Astrocyte of the spinal cord (primary cell): ENCODE measurements at regions not wholly inside any gene's neighbourhood (a gene's known extent, or its start where the extent isn't known, plus 50 kb on each side); places are given as distances from the start of the nearest gene placed in this dataset.

Experiments used
- DNase-seq: peaks from one replicate; pipeline ENCODE4 v3.0.0; 2011; ENCODE audit warnings: low read depth, low spot score
- H3K4me3 ChIP-seq: 2 replicates; pipeline ENCODE4 v1.5.1; 2011; ENCODE audit warnings: low read depth, mild to moderate bottlenecking, low read length, moderate library complexity
- in situ Hi-C: cut with HindIII; loops from 2 replicates; pipeline ENCODE4 v1.10.0; 2017; ENCODE audit warnings: low sequenced_read_pairs
- TF ChIP-seq, protein P1 (sequence below): IDR thresholded peaks from 2 replicates; pipeline ENCODE4 v1.5.1; 2012; ENCODE audit warnings: low read depth, mild to moderate bottlenecking, low read length, inconsistent platforms

DNA sequence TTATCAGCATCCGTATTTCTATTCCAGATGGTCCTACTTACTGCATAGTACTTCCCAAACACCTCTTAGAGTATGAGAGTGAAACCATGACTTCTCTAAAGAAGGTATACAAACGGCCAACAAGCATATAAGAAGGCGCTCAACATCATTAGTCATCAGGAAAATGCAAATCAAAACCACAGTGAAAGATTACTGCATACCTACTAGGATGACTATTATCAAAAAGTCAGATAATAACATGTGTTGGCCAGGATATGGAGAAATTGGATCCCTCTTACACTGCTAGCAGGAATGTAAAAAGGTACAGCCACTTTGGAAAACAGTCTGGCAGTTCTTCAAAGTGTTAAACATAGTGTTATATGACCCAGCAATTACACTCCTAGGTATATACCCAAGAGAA lies 215.3 kb upstream of the CXorf66 start:
- in situ Hi-C loops = no loop called here
- TF ChIP-seq, protein P1, sequence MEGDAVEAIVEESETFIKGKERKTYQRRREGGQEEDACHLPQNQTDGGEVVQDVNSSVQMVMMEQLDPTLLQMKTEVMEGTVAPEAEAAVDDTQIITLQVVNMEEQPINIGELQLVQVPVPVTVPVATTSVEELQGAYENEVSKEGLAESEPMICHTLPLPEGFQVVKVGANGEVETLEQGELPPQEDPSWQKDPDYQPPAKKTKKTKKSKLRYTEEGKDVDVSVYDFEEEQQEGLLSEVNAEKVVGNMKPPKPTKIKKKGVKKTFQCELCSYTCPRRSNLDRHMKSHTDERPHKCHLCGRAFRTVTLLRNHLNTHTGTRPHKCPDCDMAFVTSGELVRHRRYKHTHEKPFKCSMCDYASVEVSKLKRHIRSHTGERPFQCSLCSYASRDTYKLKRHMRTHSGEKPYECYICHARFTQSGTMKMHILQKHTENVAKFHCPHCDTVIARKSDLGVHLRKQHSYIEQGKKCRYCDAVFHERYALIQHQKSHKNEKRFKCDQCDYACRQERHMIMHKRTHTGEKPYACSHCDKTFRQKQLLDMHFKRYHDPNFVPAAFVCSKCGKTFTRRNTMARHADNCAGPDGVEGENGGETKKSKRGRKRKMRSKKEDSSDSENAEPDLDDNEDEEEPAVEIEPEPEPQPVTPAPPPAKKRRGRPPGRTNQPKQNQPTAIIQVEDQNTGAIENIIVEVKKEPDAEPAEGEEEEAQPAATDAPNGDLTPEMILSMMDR = no peak
- no peak overlapping the region for H3K4me3 ChIP-seq
- peak; percentile 81 for DNase-seq

DNA sequence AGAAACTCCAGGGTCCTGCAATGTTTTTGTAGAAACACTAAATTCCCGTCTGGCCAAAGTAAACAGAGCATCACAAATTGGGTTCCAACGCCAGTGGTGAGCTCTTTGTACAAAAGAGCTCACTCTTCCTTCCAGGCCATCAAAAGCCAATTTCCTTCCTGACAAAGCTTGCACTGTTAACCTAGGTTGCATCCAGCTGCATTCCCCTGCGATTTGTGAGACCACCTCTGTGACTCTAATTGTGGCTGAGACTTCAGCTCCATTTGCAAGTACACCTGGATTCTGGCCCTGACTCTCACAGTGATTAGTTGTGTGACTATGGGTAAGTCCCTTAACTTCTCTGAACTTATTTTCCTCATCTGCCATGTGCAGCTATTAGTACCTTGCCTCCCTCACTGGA lies 212.5 kb upstream of the CXorf66 start:
- H3K4me3 ChIP-seq = no peak overlapping the region
- no peak for DNase-seq
- in situ Hi-C loops = no loop called here
- TF ChIP-seq, protein P1 = no peak

DNA sequence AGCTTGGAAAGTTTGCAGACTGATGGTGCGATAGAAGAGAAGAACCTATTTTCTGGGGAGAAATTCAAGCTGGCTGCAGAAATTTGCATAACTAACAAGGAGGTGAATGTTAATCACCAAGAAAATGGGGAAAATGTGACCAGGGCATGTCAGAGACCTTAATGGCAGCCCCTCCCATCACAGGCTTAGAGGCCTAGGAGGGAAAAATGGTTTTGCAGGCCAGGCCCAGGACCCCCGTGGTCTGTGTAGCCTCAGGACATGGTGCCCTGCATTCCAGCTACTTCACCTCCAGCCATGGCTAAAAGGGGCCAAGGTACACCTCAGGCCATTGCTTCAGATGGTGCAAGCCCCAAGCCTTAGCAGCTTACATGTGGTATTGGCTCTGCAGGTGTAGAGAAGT lies 207.1 kb upstream of the CXorf66 start:
- in situ Hi-C loops = no loop called here
- TF ChIP-seq, protein P1 = no peak
- H3K4me3 ChIP-seq = no peak overlapping the region
- DNase-seq = no peak

DNA sequence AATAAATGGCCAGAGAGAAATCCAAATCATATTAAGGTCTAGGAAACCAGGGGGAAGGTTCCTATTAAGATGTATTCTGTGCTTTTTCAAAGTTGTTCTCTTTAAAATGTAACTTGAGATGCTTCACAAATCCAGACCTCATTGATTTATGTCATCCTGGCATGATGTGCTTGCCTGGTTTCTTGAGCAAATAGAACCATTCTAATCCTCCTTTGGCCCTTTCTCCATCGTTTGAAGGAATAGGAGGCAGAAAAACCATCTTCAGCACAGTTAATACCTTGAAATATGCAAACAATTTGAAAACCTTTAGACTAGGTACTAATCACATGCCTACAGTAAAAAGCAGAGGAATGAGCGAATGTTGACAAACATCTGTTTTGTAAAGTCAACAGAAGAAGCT lies 202.2 kb upstream of the CXorf66 start:
- TF ChIP-seq, protein P1 = no peak
- H3K4me3 ChIP-seq = no peak overlapping the region
- in situ Hi-C loops = no loop called here
- no peak for DNase-seq

DNA sequence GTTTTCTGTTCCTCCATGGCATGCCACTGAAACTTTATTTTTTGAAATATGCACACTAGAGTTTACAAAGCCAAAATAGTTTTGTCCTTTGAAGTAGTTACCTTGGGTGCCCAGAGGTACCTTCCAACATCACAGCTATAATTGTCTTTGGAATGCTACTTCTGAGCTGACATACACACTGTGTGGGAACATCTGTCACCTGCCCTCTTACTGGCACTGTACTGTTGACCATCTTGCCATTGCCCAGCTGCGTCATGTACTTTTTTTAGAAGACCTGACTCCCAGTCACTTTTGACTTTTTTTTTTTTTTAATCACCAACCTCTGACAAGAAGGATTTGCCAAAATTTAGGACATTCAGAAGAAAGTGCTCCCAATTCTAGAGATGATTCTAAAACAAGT lies 200.5 kb upstream of the CXorf66 start:
- TF ChIP-seq, protein P1 = no peak
- in situ Hi-C loops = no loop called here
- DNase-seq = no peak
- no peak overlapping the region for H3K4me3 ChIP-seq

DNA sequence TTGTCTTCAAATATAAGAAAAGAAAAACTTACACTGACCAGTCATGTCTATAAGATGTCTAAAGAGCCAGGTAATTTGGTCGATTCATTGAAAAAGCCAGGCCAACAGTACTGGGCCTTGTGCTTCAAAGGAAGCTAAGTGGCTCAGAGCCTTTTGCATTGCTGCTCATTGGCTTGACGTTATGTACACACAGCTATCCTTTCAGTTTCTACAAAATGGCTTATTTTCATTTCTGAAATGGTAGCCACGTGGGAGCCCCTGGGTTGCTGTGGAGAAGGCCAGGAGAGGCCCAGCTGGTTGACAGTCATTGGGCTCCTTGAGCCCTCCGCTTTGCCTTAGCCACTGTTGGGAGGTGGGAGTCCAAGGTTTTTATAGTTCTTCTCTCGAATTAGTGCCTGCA lies 199.1 kb upstream of the CXorf66 start:
- no peak overlapping the region for H3K4me3 ChIP-seq
- TF ChIP-seq, protein P1 = no peak
- DNase-seq = no peak
- in situ Hi-C loops = no loop called here
